ENCODE measurements at regions not wholly inside any gene's neighbourhood (a gene's known extent, or its start where the extent isn't known, plus 50 kb on each side); places are given as distances from the start of the nearest gene placed in this dataset.

- no peak for DNase-seq
Observed at GRCh38 chr7:88495881-88496725, 189.4 kb upstream of the STEAP4 start.

GRCh38 chr7:88492153-88492552 lies 185.5 kb upstream of the STEAP4 start:
- DNase-seq = no peak

GRCh38 chr7:88490874-88491273 lies 184.2 kb upstream of the STEAP4 start:
- no peak for DNase-seq

GRCh38 chr7:88490161-88490560 lies 183.5 kb upstream of the STEAP4 start:
- no peak for DNase-seq

GRCh38 chr7:88485821-88486220 lies 179.1 kb upstream of the STEAP4 start:
- no peak for DNase-seq

- no peak for DNase-seq
Observed at GRCh38 chr7:88484551-88484950, 177.9 kb upstream of the STEAP4 start.

GRCh38 chr7:88480896-88481295 lies 174.2 kb upstream of the STEAP4 start:
- DNase-seq = no peak

- no peak for DNase-seq
Observed at GRCh38 chr7:88480271-88480670, 173.6 kb upstream of the STEAP4 start.

GRCh38 chr7:88477976-88478375 lies 171.3 kb upstream of the STEAP4 start:
- no peak for DNase-seq

GRCh38 chr7:88465600-88465999 lies 158.9 kb upstream of the STEAP4 start:
- no peak for DNase-seq

GRCh38 chr7:88462799-88463198 lies 156.1 kb upstream of the STEAP4 start:
- DNase-seq = no peak

- DNase-seq = no peak
Observed at GRCh38 chr7:88460650-88461049, 154.0 kb upstream of the STEAP4 start.

- DNase-seq = no peak
Observed at GRCh38 chr7:88458946-88459345, 152.3 kb upstream of the STEAP4 start.

GRCh38 chr7:88458279-88458678 lies 151.6 kb upstream of the STEAP4 start:
- no peak for DNase-seq

- DNase-seq = no peak
Observed at GRCh38 chr7:88457320-88457719, 150.6 kb upstream of the STEAP4 start.

- no peak for DNase-seq
Observed at GRCh38 chr7:88456490-88456889, 149.8 kb upstream of the STEAP4 start.

- no peak for DNase-seq
Observed at GRCh38 chr7:88455696-88456095, 149.0 kb upstream of the STEAP4 start.

- DNase-seq = no peak
Observed at GRCh38 chr7:88452646-88453045, 146.0 kb upstream of the STEAP4 start.

- no peak for DNase-seq
Observed at GRCh38 chr7:88450874-88451273, 144.2 kb upstream of the STEAP4 start.

- no peak for DNase-seq
Observed at GRCh38 chr7:88449410-88449809, 142.7 kb upstream of the STEAP4 start.

GRCh38 chr7:88442413-88442812 lies 135.7 kb upstream of the STEAP4 start:
- DNase-seq = no peak

- DNase-seq = no peak
Observed at GRCh38 chr7:88437132-88437531, 130.4 kb upstream of the STEAP4 start.

GRCh38 chr7:88432301-88432700 lies 125.6 kb upstream of the STEAP4 start:
- DNase-seq = no peak

GRCh38 chr7:88431882-88432281 lies 125.2 kb upstream of the STEAP4 start:
- no peak for DNase-seq

GRCh38 chr7:88429382-88429781 lies 122.7 kb upstream of the STEAP4 start:
- DNase-seq = no peak
